HEK293 (cell line): ENCODE measurements at regions not wholly inside any gene's neighbourhood (a gene's known extent, or its start where the extent isn't known, plus 50 kb on each side); places are given as distances from the start of the nearest gene placed in this dataset.

Source experiments
- CTCF ChIA-PET: fragments of 350-600 bp; formaldehyde crosslinking; extraction: SDS; loops from one replicate; lab custom pipeline; 2021; ENCODE audit warnings: antibody characterized with exemption; lab: Yijun Ruan, JAX
- POLR2A ChIA-PET: fragments of 300-600 bp; formaldehyde crosslinking; extraction: SDS; loops from one replicate; lab custom pipeline; 2020; ENCODE audit warnings: antibody characterized with exemption, inconsistent platforms; lab: Yijun Ruan, JAX
- H3K27ac ChIP-seq: fragments of 200-500 bp; sonication (Bioruptor generic); 2 replicates; pipeline ENCODE4 v1.5.1; 2014; ENCODE audit warnings: low read depth, low read length, control low read depth, inconsistent platforms; ENCODE audit errors: extremely low read depth
- H3K36me3 ChIP-seq, 2 experiments: fragments of 200-500 bp in 1 of 2; sonication (Bioruptor generic) in 1 of 2; 1 replicate in 1 of 2; 2 replicates in 1 of 2; pipeline ENCODE4 v1.5.1; 2014 to 2017; ENCODE audit warnings: inconsistent platforms in 2 of 2, low read length in 2 of 2; ENCODE audit not compliant: control insufficient read depth in 2 of 2, insufficient read depth in 1 of 2
- H3K4me1 ChIP-seq: fragments of 200-500 bp; sonication (Bioruptor generic); 2 replicates; pipeline ENCODE4 v1.5.1; 2014; ENCODE audit warnings: mild to moderate bottlenecking, low read length, inconsistent platforms; ENCODE audit not compliant: control insufficient read depth, insufficient read depth
- H3K4me3 ChIP-seq: 2 replicates; pipeline ENCODE4 v1.5.1; 2011; ENCODE audit warnings: low read depth, mild to moderate bottlenecking, control low read depth, low read length, moderate library complexity
- H3K9me3 ChIP-seq: fragments of 200-500 bp; sonication (Bioruptor generic); 2 replicates; pipeline ENCODE4 v1.5.1; 2014; ENCODE audit warnings: low read depth, low read length, inconsistent platforms; ENCODE audit not compliant: control insufficient read depth, insufficient read depth
- EGR2 ChIP-seq: fragments of 450-650 bp; formaldehyde crosslinking; IDR thresholded peaks from 2 replicates; pipeline ENCODE4 v1.5.1; 2016; ENCODE audit warnings: low read depth, missing biosample characterization, missing genetic modification characterization
- GFI1B ChIP-seq: fragments of 450-650 bp; formaldehyde crosslinking; IDR thresholded peaks from 2 replicates; pipeline ENCODE4 v1.5.1; 2016; ENCODE audit warnings: missing biosample characterization, missing genetic modification characterization
- GLI4 ChIP-seq: fragments of 450-650 bp; formaldehyde crosslinking; IDR thresholded peaks from 2 replicates; pipeline ENCODE4 v1.5.1; 2016; ENCODE audit warnings: missing biosample characterization, missing genetic modification characterization
- KLF1 ChIP-seq: fragments of 450-650 bp; formaldehyde crosslinking; IDR thresholded peaks from 2 replicates; pipeline ENCODE4 v1.5.1; 2016; ENCODE audit warnings: missing biosample characterization, missing genetic modification characterization
- KLF7 ChIP-seq: fragments of 450-650 bp; formaldehyde crosslinking; IDR thresholded peaks from 2 replicates; pipeline ENCODE4 v1.5.1; 2016; ENCODE audit warnings: missing biosample characterization, missing genetic modification characterization, borderline replicate concordance
- KLF8 ChIP-seq: fragments of 450-650 bp; formaldehyde crosslinking; IDR thresholded peaks from 2 replicates; pipeline ENCODE4 v1.5.1; 2016; ENCODE audit warnings: missing biosample characterization, missing genetic modification characterization
- PATZ1 ChIP-seq: fragments of 450-650 bp; formaldehyde crosslinking; IDR thresholded peaks from 2 replicates; pipeline ENCODE4 v1.5.1; 2016; ENCODE audit warnings: missing biosample characterization, missing genetic modification characterization
- PRDM1 ChIP-seq: fragments of 450-650 bp; formaldehyde crosslinking; IDR thresholded peaks from 2 replicates; pipeline ENCODE4; 2016; ENCODE audit warnings: missing biosample characterization, missing genetic modification characterization
- RBAK ChIP-seq: fragments of 450-650 bp; formaldehyde crosslinking; IDR thresholded peaks from 2 replicates; pipeline ENCODE4 v1.5.1; 2016; ENCODE audit warnings: missing biosample characterization, missing genetic modification characterization
- YY1 ChIP-seq: fragments of 450-650 bp; formaldehyde crosslinking; IDR thresholded peaks from 2 replicates; pipeline ENCODE4 v1.5.1; 2018; ENCODE audit warnings: missing biosample characterization, missing genetic modification characterization
- ZBTB21 ChIP-seq: fragments of 450-650 bp; formaldehyde crosslinking; IDR thresholded peaks from 2 replicates; pipeline ENCODE4 v1.5.1; 2017; ENCODE audit warnings: missing biosample characterization, missing genetic modification characterization
- ZNF132 ChIP-seq: fragments of 450-650 bp; formaldehyde crosslinking; IDR thresholded peaks from 2 replicates; pipeline ENCODE4 v1.5.1; 2017; ENCODE audit warnings: missing biosample characterization, missing genetic modification characterization, borderline replicate concordance
- ZNF426 ChIP-seq: fragments of 450-650 bp; formaldehyde crosslinking; IDR thresholded peaks from 2 replicates; pipeline ENCODE4 v1.5.1; 2017; ENCODE audit warnings: missing biosample characterization, missing genetic modification characterization, mild to moderate bottlenecking, inconsistent platforms, moderate library complexity
- ZNF521 ChIP-seq: fragments of 450-650 bp; formaldehyde crosslinking; IDR thresholded peaks from 2 replicates; pipeline ENCODE4 v1.5.1; 2017; ENCODE audit warnings: missing biosample characterization, mild to moderate bottlenecking, missing genetic modification characterization
- ZNF548 ChIP-seq: fragments of 450-650 bp; formaldehyde crosslinking; IDR thresholded peaks from 2 replicates; pipeline ENCODE4 v1.5.1; 2016; ENCODE audit warnings: missing biosample characterization, missing genetic modification characterization
- ZNF571 ChIP-seq: fragments of 450-650 bp; formaldehyde crosslinking; IDR thresholded peaks from 2 replicates; pipeline ENCODE4 v1.5.0; 2017; ENCODE audit warnings: missing biosample characterization, missing genetic modification characterization
- ZNF624 ChIP-seq: fragments of 450-650 bp; formaldehyde crosslinking; IDR thresholded peaks from 2 replicates; pipeline ENCODE4 v1.5.1; 2017; ENCODE audit warnings: missing biosample characterization, missing genetic modification characterization
- ZNF654 ChIP-seq: fragments of 450-650 bp; formaldehyde crosslinking; IDR thresholded peaks from 2 replicates; pipeline ENCODE4 v1.5.1; 2016; ENCODE audit warnings: low read depth, missing biosample characterization, missing genetic modification characterization
- ZNF658 ChIP-seq: fragments of 450-650 bp; formaldehyde crosslinking; IDR thresholded peaks from 2 replicates; pipeline ENCODE4; 2016; ENCODE audit warnings: missing biosample characterization, missing genetic modification characterization
- ZSCAN30 ChIP-seq: fragments of 450-650 bp; IDR thresholded peaks from 2 replicates; pipeline ENCODE4 v1.5.1; 2018; ENCODE audit warnings: missing biosample characterization, mild to moderate bottlenecking, missing genetic modification characterization, moderate library complexity
- ZSCAN5A ChIP-seq: fragments of 450-650 bp; formaldehyde crosslinking; IDR thresholded peaks from 2 replicates; pipeline ENCODE4 v1.5.1; 2016; ENCODE audit warnings: missing biosample characterization, missing genetic modification characterization
- TF ChIP-seq, protein P1 (sequence below): fragments of 450-650 bp; formaldehyde crosslinking; IDR thresholded peaks from 2 replicates; pipeline ENCODE4 v1.5.1; 2016; ENCODE audit warnings: missing biosample characterization, missing genetic modification characterization
- TF ChIP-seq, protein P2 (sequence below): fragments of 450-650 bp; formaldehyde crosslinking; IDR thresholded peaks from 2 replicates; pipeline ENCODE4 v1.5.1; 2016; ENCODE audit warnings: missing biosample characterization, missing genetic modification characterization

- H3K36me3 ChIP-seq, result no peaks in the 10 kb centered on the region
- POLR2A ChIA-PET, result no interaction called here
- no peak overlapping the region for H3K4me3 ChIP-seq
- no peaks in the 10 kb centered on the region for H3K9me3 ChIP-seq
- H3K27ac ChIP-seq, result no peak overlapping the region
- no peaks in the 10 kb centered on the region for H3K4me1 ChIP-seq
- CTCF ChIA-PET, result no interaction called here
- TF ChIP-seq ZSCAN30 (tag by site-specific recombination) (no peak), ZNF132 (tag by site-specific recombination) (no peak), EGR2 (tag by site-specific recombination) (no peak), ZSCAN5A (tag by site-specific recombination) (no peak), GFI1B (no peak), KLF8 (tag by site-specific recombination) (no peak), PRDM1 (tag by site-specific recombination) (no peak), ZNF654 (no peak), ZNF426 (tag by site-specific recombination) (no peak), GLI4 (no peak), KLF7 (no peak), KLF1 (no peak)
- TF ChIP-seq, protein P1, sequence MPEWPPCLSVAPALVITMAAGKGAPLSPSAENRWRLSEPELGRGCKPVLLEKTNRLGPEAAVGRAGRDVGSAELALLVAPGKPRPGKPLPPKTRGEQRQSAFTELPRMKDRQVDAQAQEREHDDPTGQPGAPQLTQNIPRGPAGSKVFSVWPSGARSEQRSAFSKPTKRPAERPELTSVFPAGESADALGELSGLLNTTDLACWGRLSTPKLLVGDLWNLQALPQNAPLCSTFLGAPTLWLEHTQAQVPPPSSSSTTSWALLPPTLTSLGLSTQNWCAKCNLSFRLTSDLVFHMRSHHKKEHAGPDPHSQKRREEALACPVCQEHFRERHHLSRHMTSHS (tag by site-specific recombination), result no peak
Observed at GRCh38 chr21:20110368-20110767, 887.8 kb upstream of the NCAM2 start.

DNA sequence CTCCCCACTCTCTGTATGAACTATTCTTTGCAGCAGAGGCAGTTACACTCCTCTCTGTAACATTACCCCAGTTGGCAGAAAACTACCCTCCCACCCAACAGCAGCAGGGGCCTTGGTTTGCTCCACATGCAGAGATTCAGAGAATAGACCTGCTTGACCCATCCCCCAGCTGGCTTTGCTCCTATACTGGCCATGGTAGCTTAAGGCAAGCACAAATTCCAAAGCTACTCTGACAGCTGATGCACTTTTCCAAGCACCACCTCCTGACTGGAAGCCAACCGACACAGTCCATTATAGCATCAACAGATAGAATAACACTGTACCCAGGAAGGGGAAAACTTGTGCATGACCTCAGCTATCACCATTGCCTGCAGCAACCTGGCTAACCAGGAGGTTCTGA, 846.5 kb upstream of the NCAM2 start:
- Histone ChIP-seq H3K4me1 (no peaks in the 10 kb centered on the region), H3K36me3 (no peaks in the 10 kb centered on the region), H3K4me3 (no peak overlapping the region), H3K27ac (no peak overlapping the region), H3K9me3 (no peaks in the 10 kb centered on the region; the same call in 1 of the 2 replicates)
- no peak for TF ChIP-seq YY1 (tag by site-specific recombination)
- ChIA-PET POLR2A (no interaction called here), CTCF (no interaction called here)

- H3K4me3 ChIP-seq, result no peak overlapping the region
- H3K9me3 ChIP-seq, result no peaks in the 10 kb centered on the region; the same call in 1 of the 2 replicates
- H3K36me3 ChIP-seq, result no peaks in the 10 kb centered on the region
- no peak overlapping the region for H3K27ac ChIP-seq
- CTCF ChIA-PET, result no interaction called here
- TF ChIP-seq ZNF521 (tag by site-specific recombination), result no peak
- no peaks in the 10 kb centered on the region for H3K4me1 ChIP-seq
- POLR2A ChIA-PET, result no interaction called here
Observed at GRCh38 chr21:20163167-20163566, 835.0 kb upstream of the NCAM2 start.

- H3K4me1 ChIP-seq, result no peaks in the 10 kb centered on the region
- H3K36me3 ChIP-seq, result no peaks in the 10 kb centered on the region
- H3K9me3 ChIP-seq, result no peaks in the 10 kb centered on the region; the same call in none of the 2 replicates
- ChIA-PET CTCF (interaction anchor here (0.7 kb wide), 1 partner anchor 727 kb away, joined by 3 read pairs; no protein-coding TSS in a partner anchor), POLR2A (no interaction called here)
- H3K27ac ChIP-seq, result no peak overlapping the region
- H3K4me3 ChIP-seq, result no peak overlapping the region
- TF ChIP-seq ZSCAN5A (tag by site-specific recombination), result no peak
- no peak for TF ChIP-seq RBAK (tag by site-specific recombination)
- TF ChIP-seq ZNF658 (tag by site-specific recombination), result no peak
- TF ChIP-seq ZNF548 (tag by site-specific recombination), result no peak
- TF ChIP-seq, protein P2, sequence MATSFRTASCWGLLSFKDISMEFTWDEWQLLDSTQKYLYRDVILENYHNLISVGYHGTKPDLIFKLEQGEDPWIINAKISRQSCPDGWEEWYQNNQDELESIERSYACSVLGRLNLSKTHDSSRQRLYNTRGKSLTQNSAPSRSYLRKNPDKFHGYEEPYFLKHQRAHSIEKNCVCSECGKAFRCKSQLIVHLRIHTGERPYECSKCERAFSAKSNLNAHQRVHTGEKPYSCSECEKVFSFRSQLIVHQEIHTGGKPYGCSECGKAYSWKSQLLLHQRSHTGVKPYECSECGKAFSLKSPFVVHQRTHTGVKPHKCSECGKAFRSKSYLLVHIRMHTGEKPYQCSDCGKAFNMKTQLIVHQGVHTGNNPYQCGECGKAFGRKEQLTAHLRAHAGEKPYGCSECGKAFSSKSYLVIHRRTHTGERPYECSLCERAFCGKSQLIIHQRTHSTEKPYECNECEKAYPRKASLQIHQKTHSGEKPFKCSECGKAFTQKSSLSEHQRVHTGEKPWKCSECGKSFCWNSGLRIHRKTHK (tag by site-specific recombination), result no peak
- no peak for TF ChIP-seq ZBTB21 (tag by site-specific recombination)
- TF ChIP-seq ZNF624, result no peak
- TF ChIP-seq PATZ1 (tag by site-specific recombination), result no peak
- TF ChIP-seq ZNF571, result no peak
Observed at GRCh38 chr21:20167059-20167458, 831.1 kb upstream of the NCAM2 start.
